ENCODE measurements at regions not wholly inside any gene's neighbourhood (a gene's known extent, or its start where the extent isn't known, plus 50 kb on each side); places are given as distances from the start of the nearest gene placed in this dataset.

- H2AFZ ChIP-seq (ENCODE audit: low read length) = no peak overlapping the region
- no peak overlapping the region for H3K9ac ChIP-seq (ENCODE audit: insufficient read depth, low read length)
- no peak overlapping the region for H3K4me3 ChIP-seq (replicated peaks in 1 of 4; ENCODE audit: control extremely low read depth in 1 of 4, insufficient read depth in 1 of 4, low read depth in 3 of 4, low read length in 4 of 4)
- H4K20me1 ChIP-seq (ENCODE audit: control insufficient read depth, extremely low read depth, insufficient read depth, low read length) = no peaks in the 10 kb centered on the region
- no peaks in the 10 kb centered on the region for H3K27me3 ChIP-seq (ENCODE audit: control insufficient read depth, insufficient read depth, low read length)
- DNase-seq (ENCODE audit: low read depth in 2 of 2) = no peak
- no peaks in the 10 kb centered on the region for H3K4me1 ChIP-seq (ENCODE audit: control insufficient read depth, extremely low read depth, insufficient read depth, low read length)
- no peak for TF ChIP-seq EZH2 (IDR thresholded peaks at IDR 0.05; ENCODE audit: low read length, missing control alignments)
- TF ChIP-seq CTCF (conservative IDR thresholded peaks at IDR 0.05 in 1 of 2, IDR thresholded peaks at IDR 0.05 in 1 of 2; ENCODE audit: low read depth in 1 of 2, low read length in 2 of 2) = no peak
- H3K9me3 ChIP-seq (ENCODE audit: control insufficient read depth, insufficient read depth, low read depth, low read length) = no peaks in the 10 kb centered on the region
- H3K4me2 ChIP-seq (ENCODE audit: extremely low read depth, insufficient read depth, low read length) = no peak overlapping the region
- H3K79me2 ChIP-seq (ENCODE audit: control insufficient read depth, insufficient read depth, low read length) = no peaks in the 10 kb centered on the region
- H3K36me3 ChIP-seq (ENCODE audit: control insufficient read depth, insufficient read depth, low read length) = no peaks in the 10 kb centered on the region
- no peak overlapping the region for H3K27ac ChIP-seq (ENCODE audit: insufficient read depth, low read length)
Observed at GRCh38 chr10:107687701-107688100, 523.2 kb upstream of the SORCS1 start.

GRCh38 chr10:107686095-107686494, 521.6 kb upstream of the SORCS1 start:
- H2AFZ ChIP-seq (ENCODE audit: low read length) = no peak overlapping the region
- no peak overlapping the region for H3K4me2 ChIP-seq (ENCODE audit: extremely low read depth, insufficient read depth, low read length)

GRCh38 chr10:107671960-107672359, 507.5 kb upstream of the SORCS1 start:
- TF ChIP-seq CTCF (conservative IDR thresholded peaks at IDR 0.05 in 1 of 2, IDR thresholded peaks at IDR 0.05 in 1 of 2; ENCODE audit: low read depth in 1 of 2, low read length in 2 of 2) (no peak), EZH2 (IDR thresholded peaks at IDR 0.05; ENCODE audit: low read length, missing control alignments) (no peak)
- H3K4me2 ChIP-seq (ENCODE audit: extremely low read depth, insufficient read depth, low read length) = no peak overlapping the region
- H3K27me3 ChIP-seq (ENCODE audit: control insufficient read depth, insufficient read depth, low read length) = no peaks in the 10 kb centered on the region
- no peaks in the 10 kb centered on the region for H3K36me3 ChIP-seq (ENCODE audit: control insufficient read depth, insufficient read depth, low read length)
- no peak overlapping the region for H2AFZ ChIP-seq (ENCODE audit: low read length)
- no peak for DNase-seq (ENCODE audit: low read depth in 2 of 2)
- H3K4me1 ChIP-seq (ENCODE audit: control insufficient read depth, extremely low read depth, insufficient read depth, low read length) = no peaks in the 10 kb centered on the region
- no peaks in the 10 kb centered on the region for H3K79me2 ChIP-seq (ENCODE audit: control insufficient read depth, insufficient read depth, low read length)
- no peak overlapping the region for H3K27ac ChIP-seq (ENCODE audit: insufficient read depth, low read length)
- H3K9me3 ChIP-seq (ENCODE audit: control insufficient read depth, insufficient read depth, low read depth, low read length) = no peaks in the 10 kb centered on the region
- no peak overlapping the region for H3K4me3 ChIP-seq (replicated peaks in 1 of 4; ENCODE audit: control extremely low read depth in 1 of 4, insufficient read depth in 1 of 4, low read depth in 3 of 4, low read length in 4 of 4)
- H4K20me1 ChIP-seq (ENCODE audit: control insufficient read depth, extremely low read depth, insufficient read depth, low read length) = no peaks in the 10 kb centered on the region
- no peak overlapping the region for H3K9ac ChIP-seq (ENCODE audit: insufficient read depth, low read length)

More at GRCh38 chr10:107686095-107686494, 521.6 kb upstream of the SORCS1 start:
- H3K4me1 ChIP-seq (ENCODE audit: control insufficient read depth, extremely low read depth, insufficient read depth, low read length) = no peaks in the 10 kb centered on the region
- H3K4me3 ChIP-seq (replicated peaks in 1 of 4; ENCODE audit: control extremely low read depth in 1 of 4, insufficient read depth in 1 of 4, low read depth in 3 of 4, low read length in 4 of 4) = no peak overlapping the region
- no peaks in the 10 kb centered on the region for H3K36me3 ChIP-seq (ENCODE audit: control insufficient read depth, insufficient read depth, low read length)
- DNase-seq (ENCODE audit: low read depth in 2 of 2) = no peak
- H3K79me2 ChIP-seq (ENCODE audit: control insufficient read depth, insufficient read depth, low read length) = no peaks in the 10 kb centered on the region
- H3K9ac ChIP-seq (ENCODE audit: insufficient read depth, low read length) = no peak overlapping the region
- no peak overlapping the region for H3K27ac ChIP-seq (ENCODE audit: insufficient read depth, low read length)
- TF ChIP-seq CTCF (conservative IDR thresholded peaks at IDR 0.05 in 1 of 2, IDR thresholded peaks at IDR 0.05 in 1 of 2; ENCODE audit: low read depth in 1 of 2, low read length in 2 of 2) (no peak), EZH2 (IDR thresholded peaks at IDR 0.05; ENCODE audit: low read length, missing control alignments) (no peak)
- no peaks in the 10 kb centered on the region for H4K20me1 ChIP-seq (ENCODE audit: control insufficient read depth, extremely low read depth, insufficient read depth, low read length)
- H3K27me3 ChIP-seq (ENCODE audit: control insufficient read depth, insufficient read depth, low read length) = no peaks in the 10 kb centered on the region
- no peaks in the 10 kb centered on the region for H3K9me3 ChIP-seq (ENCODE audit: control insufficient read depth, insufficient read depth, low read depth, low read length)

Measured in fibroblast of lung (primary cell).